ENCODE measurements at regions not wholly inside any gene's neighbourhood (a gene's known extent, or its start where the extent isn't known, plus 50 kb on each side); places are given as distances from the start of the nearest gene placed in this dataset.

GRCh38 chr9:86734771-86735170 is 212.5 kb downstream of the GAS1 start:
- FAIRE-seq = no peak
- no peak overlapping the region for H3K27ac ChIP-seq (ENCODE audit: extremely low read length, insufficient read depth, low read length)

More at GRCh38 chr9:86734771-86735170, 212.5 kb downstream of the GAS1 start:
- CTCF ChIA-PET (ENCODE audit: low intra/inter-chr PET ratio, low total read pairs) = no interaction called here
- Histone ChIP-seq H3K79me2 (ENCODE audit: insufficient read depth, low read length) (no peaks in the 10 kb centered on the region), H3K27me3 (ENCODE audit: control insufficient read depth in 1 of 2, insufficient read depth in 2 of 2, low read length in 2 of 2) (0 out of 5 replicates have a peak, but pooled peaks cover 0 to 1% of the 10 kb centered on the region in 2 experiments), H3K4me1 (ENCODE audit: insufficient read depth, low read length) (no peaks in the 10 kb centered on the region), H3K9me3 (ENCODE audit: low read length) (no peaks in the 10 kb centered on the region), H4K20me1 (ENCODE audit: insufficient read depth, low read length) (no peaks in the 10 kb centered on the region), H3K4me2 (ENCODE audit: low read depth, low read length) (no peak overlapping the region), H3K4me3 (replicated peaks in 1 of 3; ENCODE audit: insufficient read depth in 1 of 3, low read depth in 2 of 3, low read length in 3 of 3) (no peak overlapping the region), H3K36me3 (replicated peaks in 1 of 2; ENCODE audit: control insufficient read depth in 1 of 2, insufficient read depth in 2 of 2, low read length in 2 of 2) (no peaks in the 10 kb centered on the region), H3K9ac (ENCODE audit: insufficient read depth, low read depth, low read length) (no peak overlapping the region), H2AFZ (ENCODE audit: low read length) (no peak overlapping the region)
- POLR2A ChIA-PET = no interaction called here
- intact Hi-C loops (cut with micrococcal nuclease; ENCODE audit: unreplicated experiment) = no loop called here
- no peak for TF ChIP-seq ZNF10 (CRISPR knock-in tag; IDR thresholded peaks at IDR 0.05; ENCODE audit: borderline replicate concordance, low read depth)
- TF ChIP-seq REXO4 (CRISPR knock-in tag; IDR thresholded peaks at IDR 0.05; ENCODE audit: borderline replicate concordance) = no peak
- TF ChIP-seq ZSCAN25 (CRISPR knock-in tag; IDR thresholded peaks at IDR 0.05) = no peak
- TF ChIP-seq, protein P1, sequence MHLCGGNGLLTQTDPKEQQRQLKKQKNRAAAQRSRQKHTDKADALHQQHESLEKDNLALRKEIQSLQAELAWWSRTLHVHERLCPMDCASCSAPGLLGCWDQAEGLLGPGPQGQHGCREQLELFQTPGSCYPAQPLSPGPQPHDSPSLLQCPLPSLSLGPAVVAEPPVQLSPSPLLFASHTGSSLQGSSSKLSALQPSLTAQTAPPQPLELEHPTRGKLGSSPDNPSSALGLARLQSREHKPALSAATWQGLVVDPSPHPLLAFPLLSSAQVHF (CRISPR knock-in tag; IDR thresholded peaks at IDR 0.05) = no peak
- no peak for TF ChIP-seq ZNF276 (CRISPR knock-in tag; IDR thresholded peaks at IDR 0.05; ENCODE audit: low read depth)
- TF ChIP-seq, protein P2, sequence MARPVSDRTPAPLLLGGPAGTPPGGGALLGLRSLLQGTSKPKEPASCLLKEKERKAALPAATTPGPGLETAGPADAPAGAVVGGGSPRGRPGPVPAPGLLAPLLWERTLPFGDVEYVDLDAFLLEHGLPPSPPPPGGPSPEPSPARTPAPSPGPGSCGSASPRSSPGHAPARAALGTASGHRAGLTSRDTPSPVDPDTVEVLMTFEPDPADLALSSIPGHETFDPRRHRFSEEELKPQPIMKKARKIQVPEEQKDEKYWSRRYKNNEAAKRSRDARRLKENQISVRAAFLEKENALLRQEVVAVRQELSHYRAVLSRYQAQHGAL (CRISPR knock-in tag; IDR thresholded peaks at IDR 0.05; ENCODE audit: not compliant biosample characterization) = no peak
- DNase-seq (ENCODE audit: low spot score) (no peak), ATAC-seq (no peak)
- BruUV-seq (replicated peaks) = no TSS peak
- 0% methylated on average over 1 of the region's 1 CpG for WGBS (ENCODE audit: low lambda C conversion rate)
- in situ Hi-C loops (cut with HindIII; ENCODE audit: extremely low pct_ligation_motif_present, low pct_unique_long_range_greater_than_20kb) = no loop called here

Measured in HepG2 (cell line).